HG03108 (cell line): ENCODE measurements at regions not wholly inside any gene's neighbourhood (a gene's known extent, or its start where the extent isn't known, plus 50 kb on each side); places are given as distances from the start of the nearest gene placed in this dataset.
A peak's percentile ranks its signal among the peaks of the same experiment; 100 is the strongest.

Experiments used
- ATAC-seq: cut with Tn5 transposase; IDR thresholded peaks from one replicate; pipeline ENCODE4 v1.9.1; 2021; ENCODE audit warnings: moderate library complexity; ENCODE audit not compliant: unreplicated experiment

DNA sequence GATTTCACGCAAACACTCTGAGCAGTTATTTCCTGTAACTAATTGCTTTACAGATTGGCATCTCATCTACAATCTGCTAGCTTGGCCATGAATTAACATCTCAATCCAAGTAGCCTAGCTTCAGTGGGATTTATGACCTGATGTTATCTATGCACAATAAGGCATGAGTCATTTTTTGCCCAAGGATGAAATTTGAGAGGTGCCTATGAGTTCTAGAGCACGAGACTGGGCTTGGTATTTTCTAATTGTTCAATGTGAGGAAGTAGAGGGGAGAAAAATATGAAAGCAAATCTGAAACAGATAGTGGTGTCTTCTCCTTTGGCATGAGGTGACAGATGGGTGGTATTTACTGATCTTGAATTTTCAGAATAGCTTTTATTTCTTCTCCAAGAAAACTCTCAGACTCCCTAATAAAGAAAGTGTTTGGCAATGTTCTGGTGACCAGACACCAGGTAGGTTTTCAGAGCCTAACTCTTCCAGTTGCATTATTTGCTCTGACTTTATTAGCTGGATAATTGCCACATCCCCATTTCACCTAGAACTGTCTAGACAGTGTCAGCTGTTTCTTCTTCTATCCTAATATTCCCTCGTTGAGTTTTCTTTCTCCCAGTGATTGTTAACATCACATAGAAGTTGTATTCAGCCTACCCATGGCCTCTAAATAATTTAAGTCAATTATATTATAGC is 301.0 kb upstream of the UMPS start:
- no peak for ATAC-seq

DNA sequence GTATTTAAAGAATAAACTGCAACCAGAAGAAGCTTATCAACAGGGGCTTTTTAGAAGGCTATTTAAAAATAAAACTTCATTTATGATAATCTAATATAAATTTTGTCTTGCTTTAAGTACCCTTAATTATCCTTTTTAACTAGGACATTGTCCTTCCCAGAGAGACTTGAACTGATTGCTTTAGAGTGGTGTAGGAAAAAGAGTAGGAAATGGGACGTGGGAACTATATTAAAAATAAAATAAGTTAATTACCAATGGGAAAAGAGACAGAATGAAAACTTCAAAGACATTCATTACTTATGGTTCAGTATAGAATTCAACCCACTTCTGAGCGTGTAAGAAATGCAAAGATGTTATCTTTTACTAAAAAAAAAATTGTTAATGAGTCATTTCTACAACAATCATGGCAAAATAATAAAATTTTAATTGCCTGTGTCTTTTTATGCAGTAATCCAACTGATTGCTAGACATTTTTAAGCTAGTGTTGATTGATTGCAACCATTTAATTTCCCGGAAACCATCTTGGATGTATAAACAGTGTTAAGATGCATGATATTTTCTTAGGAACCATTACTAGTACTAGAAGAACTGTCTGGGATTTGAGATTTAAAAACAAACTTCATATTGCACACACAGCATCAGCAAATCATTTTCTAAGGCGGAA is 298.8 kb upstream of the UMPS start:
- ATAC-seq, result no peak

DNA sequence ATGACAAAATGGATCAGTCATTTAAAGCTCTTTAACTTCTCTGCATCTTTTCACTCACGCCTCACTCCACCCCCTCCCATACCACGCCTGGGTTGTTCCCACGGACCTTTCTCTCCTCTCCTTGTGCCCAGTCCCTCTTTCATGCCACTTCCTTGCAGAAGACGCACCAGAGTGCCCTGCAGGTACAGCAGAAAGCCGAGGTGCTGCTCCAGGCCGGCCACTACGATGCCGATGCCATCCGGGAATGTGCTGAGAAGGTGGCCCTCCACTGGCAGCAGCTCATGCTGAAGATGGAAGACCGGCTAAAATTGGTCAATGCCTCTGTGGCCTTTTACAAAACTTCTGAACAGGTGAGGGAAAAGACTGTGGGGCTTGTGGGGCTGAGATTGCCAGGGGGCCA is 296.1 kb upstream of the UMPS start:
- ATAC-seq, result no peak

DNA sequence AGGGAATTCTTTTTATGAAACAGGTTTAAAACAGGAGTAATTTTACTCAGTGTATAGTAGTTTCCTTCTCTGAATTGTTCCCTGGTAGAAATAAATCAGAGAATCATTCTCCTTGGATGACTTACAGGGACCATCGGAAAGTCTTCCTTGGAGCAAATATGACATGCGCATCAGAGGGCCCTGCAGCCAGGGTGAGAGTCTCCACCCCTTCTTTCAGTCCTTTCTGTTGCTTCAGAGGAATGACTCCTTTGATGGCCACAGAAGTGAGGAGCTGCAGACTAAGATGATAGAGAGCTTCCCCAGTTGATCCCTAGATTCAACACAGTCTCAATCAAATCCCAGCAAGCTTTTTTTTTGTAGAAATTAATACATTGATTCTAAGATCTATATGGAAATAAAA is 294.8 kb upstream of the UMPS start:
- no peak for ATAC-seq

DNA sequence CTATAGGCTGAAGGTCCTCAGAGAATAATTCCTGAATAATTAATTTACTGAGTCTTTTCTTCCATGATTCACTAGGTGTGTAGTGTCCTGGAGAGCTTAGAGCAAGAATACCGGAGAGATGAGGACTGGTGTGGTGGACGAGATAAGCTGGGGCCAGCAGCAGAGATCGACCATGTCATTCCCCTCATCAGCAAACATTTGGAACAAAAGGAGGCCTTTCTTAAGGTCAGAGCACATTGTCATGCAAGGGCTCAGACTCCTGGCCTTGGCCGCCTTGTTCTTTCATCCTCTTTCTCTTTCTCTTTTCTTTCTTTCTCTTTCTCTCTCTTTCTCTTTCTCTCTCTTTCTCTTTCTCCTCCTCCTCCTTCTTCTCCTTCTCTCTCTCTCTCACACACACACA is 291.4 kb upstream of the UMPS start:
- no peak for ATAC-seq

DNA sequence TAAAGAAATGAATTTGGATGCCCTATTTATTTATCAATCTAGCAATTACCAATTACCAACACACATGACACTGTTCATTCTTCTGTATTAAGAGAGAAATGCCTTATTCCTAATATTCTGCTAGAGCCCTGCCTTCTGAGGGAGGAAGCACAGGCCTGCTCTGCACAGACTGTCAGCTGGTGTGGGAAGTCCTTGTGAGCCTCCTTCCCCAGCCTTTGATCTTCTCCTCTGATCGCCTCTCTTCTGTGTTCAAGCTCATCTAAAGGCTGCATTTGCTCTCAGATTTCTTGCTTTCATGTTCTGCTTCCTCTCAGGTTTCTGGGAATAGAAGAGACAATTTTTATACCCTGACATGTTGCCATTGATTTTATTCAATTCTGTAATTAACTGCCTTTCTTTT is 290.6 kb upstream of the UMPS start:
- no peak for ATAC-seq

DNA sequence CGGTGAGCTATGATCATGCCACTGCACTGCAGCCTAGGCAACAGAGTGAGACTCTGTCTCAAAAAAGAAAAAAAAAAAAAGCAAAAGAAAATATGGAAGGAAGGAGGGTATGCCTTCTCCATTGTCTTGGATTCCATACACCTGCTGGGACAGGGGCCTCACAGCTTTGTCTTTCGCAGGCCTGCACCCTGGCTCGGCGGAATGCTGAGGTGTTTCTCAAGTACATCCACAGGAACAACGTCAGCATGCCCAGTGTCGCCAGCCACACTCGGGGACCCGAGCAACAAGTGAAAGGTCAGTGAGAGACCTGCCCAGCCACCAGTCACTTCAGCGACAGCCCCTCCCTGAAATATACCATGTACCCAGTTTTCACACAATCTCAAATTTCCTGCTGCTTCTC is 288.5 kb upstream of the UMPS start:
- ATAC-seq, result no peak

DNA sequence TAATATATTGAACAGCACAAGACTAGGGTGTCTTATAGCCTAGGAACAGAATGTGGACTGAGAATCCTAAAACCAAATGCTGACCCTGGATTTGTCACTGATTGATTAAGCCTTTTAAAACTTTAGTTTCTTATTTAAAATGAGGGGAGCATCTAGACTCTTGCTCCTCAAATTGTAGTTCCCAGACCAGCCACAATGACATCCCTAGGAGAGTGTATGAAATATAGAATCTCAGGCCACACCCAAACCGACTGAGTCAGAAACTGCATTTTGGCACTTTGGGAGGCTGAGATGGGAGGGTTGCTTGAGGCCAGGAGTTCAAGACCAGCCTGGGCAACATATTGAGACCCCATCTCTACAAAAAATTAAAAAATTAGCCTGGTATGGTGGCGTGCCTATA is 287.8 kb upstream of the UMPS start:
- ATAC-seq, result no peak

DNA sequence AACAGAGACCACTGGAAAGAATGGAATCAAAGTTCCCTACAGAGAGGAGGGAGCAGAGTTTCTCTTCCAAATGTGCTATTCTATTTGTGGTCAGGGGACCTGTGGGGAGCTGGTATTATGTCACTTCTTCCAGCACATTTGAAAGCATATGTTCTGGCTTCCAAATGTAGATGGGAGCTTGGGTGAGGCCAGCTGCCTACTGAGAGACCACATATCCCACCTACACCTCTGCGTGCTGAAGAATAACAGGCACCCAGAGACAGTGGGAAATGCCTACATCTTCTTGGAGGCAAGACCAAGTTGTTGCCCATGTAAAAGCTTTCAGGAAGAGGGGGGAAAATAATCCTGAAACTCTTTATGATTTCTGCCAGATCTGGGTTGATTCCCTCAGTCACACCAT is 286.8 kb upstream of the UMPS start:
- ATAC-seq, result no peak

DNA sequence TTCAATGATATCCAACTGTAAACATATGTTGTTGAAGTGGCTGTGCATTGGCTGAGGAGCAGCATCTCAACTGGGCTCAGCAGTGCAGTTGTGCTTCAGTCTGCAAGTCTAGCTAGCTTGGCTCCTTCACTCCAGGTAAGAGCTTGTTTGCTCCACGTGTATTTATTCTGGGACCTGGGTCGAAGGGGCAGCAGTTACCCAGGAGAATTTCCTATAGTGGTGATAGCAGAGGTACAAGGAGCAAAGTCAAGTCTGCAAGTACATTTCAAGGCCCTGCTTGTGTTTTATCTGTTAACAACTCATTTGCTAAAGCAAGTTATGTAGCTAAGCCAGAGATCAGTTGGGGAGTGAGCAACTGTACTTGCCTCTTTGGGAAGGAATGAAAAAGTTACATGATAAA is 286.2 kb upstream of the UMPS start:
- no peak for ATAC-seq

DNA sequence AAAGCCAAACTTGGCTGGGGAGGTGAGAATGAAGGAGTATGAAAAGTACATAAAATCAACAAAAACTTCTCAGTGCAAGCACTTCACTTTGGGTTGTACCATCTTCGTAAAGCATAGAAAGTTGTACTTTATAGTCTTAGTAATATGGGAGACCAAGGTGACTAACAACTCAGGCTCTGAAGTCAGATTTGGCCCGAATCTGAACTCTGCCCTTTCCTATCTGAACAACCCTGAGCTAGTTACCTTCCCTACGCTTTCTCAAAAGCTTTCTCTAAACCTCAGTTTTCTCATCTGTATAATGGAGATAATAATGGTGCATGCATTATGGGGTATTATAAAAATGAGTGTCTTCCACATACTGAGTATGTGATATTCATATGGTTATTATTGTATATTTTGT is 285.4 kb upstream of the UMPS start:
- no peak for ATAC-seq

DNA sequence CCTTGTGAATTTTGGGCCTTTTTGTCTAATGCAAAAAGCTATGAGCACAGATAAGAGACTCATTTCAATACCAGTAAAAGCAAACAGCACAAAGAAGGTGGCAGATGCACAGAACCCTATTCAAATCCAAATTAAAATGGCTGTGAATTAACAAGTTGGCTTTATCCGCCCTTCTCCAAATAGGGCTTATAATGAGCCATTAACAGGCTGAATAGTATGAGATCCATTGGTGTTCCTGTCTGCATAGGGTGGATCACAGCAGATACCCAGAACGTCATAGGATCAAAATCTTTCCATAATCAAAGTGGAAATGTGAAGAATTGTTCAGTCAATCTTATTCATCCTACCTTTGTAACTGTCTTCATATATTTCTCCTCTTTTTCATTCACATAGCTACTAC is 282.4 kb upstream of the UMPS start:
- no peak for ATAC-seq

DNA sequence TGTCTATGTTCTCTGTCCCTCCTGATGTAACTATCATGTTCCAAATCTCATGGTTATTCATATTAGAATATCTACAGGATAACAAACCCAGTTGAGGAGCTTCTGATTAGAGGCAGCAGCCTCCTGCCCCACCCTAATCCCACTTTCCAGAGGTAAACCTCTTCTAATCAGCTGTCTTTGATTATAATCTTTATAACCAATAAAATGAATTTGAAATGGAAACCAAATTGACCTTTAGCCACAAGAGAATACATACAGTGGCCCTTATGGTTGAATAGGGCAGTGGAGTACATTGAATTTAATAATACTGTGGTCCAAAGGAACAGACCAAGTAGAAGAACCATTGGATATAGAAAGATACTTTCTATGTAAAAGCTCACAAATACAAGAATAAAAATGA is 281.3 kb upstream of the UMPS start:
- ATAC-seq, result no peak

DNA sequence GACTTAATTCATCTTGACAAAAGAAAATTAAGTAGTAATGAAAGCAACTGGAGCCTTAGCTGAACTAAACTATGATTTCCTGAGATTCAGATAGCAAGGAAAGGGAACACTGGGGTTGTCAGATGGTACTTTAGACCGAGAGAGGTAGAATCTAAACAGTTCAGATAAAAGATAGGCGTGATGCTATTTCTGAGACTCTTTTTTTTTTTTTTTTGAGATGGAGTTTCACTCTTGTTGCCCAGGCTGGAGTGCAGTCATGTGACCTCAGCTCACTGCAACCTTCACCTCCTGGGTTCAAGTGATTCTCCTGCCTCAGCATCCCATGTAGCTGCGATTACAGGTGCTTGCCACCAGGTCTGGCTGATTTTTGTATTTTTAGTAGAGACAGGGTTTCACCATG is 279.9 kb upstream of the UMPS start:
- ATAC-seq, result no peak

DNA sequence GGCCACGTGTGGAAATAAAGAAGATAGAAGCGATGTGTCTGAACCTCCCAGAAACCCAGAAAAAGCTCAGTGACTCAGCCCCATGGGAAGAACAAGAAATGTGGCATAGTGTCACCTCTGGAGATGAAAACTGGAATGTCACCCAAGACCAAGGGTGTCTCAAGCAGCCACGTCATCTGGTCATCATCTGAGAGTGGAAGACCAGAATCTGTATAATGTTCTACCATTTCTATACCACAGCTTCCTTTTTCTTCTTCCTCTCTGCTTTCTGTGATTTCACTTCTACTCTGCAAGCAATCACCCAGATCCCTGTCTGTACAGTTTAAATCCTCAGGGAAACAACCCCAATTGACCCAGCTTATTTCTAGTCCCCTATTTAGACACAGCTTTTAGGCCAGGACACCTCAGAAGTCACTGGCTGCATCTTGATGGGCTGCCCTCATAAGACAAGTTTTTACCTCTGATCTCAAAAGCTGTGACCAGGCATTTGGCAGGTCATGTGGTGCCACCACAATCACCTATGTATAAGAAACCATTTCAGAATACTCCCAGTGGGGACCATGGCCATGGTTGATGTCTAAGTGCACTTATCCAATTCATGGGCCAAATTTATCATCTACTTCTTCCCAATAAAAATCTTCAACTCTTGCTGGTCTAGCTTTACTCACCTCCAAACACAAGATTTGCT is 278.5 kb upstream of the UMPS start:
- peak; percentile 74 for ATAC-seq

DNA sequence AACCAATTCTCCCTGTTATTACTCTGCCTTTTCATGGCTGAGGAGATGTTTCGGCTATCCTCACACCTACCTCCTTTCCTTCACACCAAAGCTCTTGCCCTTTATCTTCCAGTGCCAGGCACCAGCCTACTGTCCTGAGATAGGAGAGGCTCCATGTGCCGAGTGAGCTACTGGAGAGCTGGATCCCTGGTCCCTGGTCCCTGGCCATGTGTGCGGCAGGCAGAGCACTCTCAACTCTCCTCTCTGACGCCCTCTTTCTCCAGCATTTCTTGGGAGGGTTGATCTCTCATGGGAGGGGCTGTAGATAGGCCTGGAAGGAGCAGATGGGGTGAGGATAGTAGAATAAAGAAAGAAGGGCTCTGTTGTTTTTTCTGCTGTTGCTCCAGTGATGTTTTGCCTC is 277.1 kb upstream of the UMPS start:
- ATAC-seq, result no peak

DNA sequence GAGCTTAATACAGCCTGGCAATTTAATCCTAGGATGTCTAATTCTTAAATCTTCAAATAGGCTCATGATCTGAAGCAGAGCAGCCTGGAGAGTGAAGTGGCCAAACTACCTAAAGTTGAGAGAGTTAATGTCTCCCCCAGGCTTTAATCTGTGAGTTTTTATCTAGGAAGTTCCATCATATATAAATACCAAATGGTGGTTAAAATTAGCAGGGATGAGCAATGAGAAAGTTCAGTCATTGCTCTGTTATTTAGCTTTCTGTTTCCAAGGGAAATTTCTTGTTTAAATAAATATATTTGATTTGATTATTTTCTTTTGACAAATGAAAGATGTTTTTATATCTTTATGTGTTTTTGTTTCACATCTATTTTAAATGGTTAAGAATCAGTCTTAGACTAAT is 274.4 kb upstream of the UMPS start:
- ATAC-seq, result no peak

DNA sequence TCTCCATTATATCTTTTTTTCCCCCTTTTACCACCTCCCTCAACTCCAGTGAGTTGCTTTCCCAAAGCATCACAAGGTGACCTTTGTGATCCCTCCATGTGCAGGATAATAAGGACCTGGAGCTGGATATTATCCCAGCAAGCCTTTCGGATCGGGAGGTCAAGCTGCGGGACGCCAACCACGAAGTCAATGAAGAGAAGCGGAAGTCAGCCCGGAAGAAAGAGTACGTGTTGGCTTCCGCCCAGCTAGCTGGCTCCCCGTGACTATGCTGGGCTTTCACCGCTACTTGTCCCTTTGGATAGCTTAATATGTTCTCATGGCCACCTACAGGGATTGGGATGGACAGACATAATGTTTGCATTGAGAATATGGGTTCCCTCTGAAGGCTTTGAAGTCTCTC is 273.7 kb upstream of the UMPS start:
- ATAC-seq, result no peak

DNA sequence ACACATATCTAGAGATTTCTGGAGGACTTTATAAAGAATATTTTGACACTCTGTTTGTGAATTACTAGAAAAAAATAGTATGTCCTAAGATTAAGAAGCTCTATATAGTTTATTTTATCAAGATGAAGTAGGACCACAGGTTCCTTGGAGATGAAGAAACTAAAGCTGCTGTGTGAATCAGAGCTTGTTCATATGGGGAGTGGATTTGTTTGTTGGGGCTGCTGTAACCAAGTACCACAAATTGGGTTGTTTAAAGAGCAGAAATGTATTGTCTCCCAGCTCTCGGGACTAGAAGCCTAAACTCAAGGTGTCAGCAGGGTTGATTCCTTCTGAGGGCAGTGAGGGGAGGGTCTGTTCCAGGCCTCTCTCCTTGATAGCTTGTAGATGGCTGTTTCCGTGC is 270.6 kb upstream of the UMPS start:
- ATAC-seq, result no peak

DNA sequence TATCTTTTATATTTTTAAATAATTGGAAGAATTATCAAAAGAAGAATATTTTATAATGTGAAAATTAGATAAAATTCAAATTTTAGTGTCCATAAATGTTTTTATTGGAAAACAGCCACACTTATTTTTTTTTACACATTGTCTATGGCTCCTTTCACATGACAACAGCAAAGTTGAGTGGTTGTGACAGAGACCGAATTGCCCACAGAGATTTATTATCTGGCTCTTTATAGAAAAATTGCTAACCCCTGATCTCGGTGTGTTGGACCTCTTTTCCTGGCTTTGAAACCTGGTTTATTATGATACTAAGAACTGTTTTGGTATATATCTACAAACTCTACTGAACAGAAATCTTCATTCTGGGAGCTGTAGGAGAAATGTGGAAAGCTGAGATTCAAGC is 269.1 kb upstream of the UMPS start:
- no peak for ATAC-seq

DNA sequence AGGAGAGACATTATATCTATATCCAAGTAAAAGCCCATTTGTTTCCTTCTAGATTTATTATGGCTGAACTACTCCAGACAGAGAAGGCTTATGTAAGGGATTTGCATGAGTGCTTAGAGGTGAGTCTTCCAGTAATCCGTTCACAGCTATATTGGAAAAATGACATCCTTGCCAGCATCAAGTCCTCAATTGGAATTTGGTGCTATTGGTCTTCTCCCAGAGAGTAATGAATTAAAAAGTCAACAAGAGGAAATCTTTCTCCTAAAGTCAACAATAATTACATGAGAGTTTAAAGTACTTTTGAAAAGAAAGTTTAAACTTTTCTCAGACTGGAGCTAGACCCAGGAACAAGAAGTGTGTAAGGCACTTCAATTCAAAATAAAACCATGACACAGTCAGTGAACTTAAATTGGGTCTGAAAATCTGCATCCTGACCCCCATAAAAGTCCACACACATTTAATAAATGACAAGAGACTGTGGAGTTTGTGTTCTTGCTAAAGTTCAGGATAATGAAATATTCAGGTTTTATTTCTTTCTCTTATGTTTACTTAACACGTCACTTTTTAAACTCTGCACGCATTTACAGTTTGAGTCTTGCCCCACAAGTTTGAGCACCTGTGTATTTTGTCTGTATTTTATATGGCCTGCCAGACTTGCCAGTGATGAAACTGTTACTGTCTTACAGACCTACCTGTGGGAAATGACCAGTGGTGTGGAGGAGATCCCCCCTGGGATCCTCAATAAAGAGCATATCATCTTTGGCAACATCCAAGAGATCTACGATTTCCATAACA is 268.2 kb upstream of the UMPS start:
- no peak for ATAC-seq

DNA sequence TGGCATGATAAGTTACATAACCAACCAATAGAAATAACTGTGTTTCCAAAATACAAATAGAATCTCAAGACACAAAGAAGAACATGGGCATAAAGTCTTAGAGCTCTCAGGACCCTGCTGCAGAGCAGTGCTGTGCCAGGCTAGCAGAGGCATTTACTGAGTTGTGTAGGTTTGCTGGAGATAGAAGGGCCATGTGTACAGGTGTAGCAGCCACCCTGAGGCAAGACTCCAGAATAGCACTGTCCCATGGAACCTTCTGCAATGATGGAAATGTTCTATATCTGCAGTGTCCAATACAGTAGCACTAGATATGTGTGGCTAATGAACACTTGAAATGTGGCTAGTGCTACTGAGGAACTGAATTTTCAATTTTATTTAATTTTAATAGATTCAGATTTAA is 267.0 kb upstream of the UMPS start:
- no peak for ATAC-seq
